Adrenal gland (tissue), 5 donors: ENCODE measurements at regions not wholly inside any gene's neighbourhood (a gene's known extent, or its start where the extent isn't known, plus 50 kb on each side); places are given as distances from the start of the nearest gene placed in this dataset.

Experiments used
- POLR2A ChIP-seq, 2 donors: fragments of 450-650 bp; IDR thresholded peaks; one replicate each; pipeline ENCODE4 v1.6.1; 2017; ENCODE audit warnings: antibody characterized with exemption in 2 of 2, mild to moderate bottlenecking in 2 of 2, moderate library complexity in 1 of 2
- TF ChIP-seq, protein P1 (sequence below), 6 experiments: fragments of 450-650 bp in 4 of 6; fragments of 200-600 bp in 2 of 6; sonication (generic) in 1 of 6; IDR thresholded peaks; 1 replicate in 5 of 6; 2 replicates in 1 of 6; pipeline versions ENCODE4 v1.5.1 to v1.8.0; 2016 to 2021; ENCODE audit warnings: antibody characterized with exemption in 6 of 6, mild to moderate bottlenecking in 2 of 6, moderate library complexity in 1 of 6
- donor health status: DM: no; HTN: no; CAD: no.

DNA sequence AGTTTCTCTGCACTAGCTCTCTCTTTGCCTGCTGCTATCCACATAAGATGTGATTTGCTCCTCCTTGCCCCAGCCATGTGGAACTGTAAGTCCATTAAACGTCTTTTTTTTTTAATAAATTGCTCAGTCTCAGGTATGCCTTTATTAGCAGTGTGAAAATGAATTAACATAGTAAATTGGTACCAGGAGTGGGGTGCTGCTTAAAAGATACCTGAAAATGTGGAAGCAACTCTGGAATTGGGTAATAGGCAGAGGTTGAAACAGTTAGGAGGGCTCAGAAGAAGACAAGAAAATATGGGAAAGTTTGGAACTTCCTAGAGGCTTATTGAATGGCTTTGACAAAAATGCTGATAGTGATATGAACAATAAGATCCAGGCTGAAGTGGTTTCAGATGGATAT is 159.8 kb downstream of the FSCB start:
- no peak for TF ChIP-seq POLR2A (IDR thresholded peaks at IDR 0.05)
- TF ChIP-seq, protein P1, sequence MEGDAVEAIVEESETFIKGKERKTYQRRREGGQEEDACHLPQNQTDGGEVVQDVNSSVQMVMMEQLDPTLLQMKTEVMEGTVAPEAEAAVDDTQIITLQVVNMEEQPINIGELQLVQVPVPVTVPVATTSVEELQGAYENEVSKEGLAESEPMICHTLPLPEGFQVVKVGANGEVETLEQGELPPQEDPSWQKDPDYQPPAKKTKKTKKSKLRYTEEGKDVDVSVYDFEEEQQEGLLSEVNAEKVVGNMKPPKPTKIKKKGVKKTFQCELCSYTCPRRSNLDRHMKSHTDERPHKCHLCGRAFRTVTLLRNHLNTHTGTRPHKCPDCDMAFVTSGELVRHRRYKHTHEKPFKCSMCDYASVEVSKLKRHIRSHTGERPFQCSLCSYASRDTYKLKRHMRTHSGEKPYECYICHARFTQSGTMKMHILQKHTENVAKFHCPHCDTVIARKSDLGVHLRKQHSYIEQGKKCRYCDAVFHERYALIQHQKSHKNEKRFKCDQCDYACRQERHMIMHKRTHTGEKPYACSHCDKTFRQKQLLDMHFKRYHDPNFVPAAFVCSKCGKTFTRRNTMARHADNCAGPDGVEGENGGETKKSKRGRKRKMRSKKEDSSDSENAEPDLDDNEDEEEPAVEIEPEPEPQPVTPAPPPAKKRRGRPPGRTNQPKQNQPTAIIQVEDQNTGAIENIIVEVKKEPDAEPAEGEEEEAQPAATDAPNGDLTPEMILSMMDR (IDR thresholded peaks at IDR 0.05), result no peak
